ENCODE measurements at regions not wholly inside any gene's neighbourhood (a gene's known extent, or its start where the extent isn't known, plus 50 kb on each side); places are given as distances from the start of the nearest gene placed in this dataset.

GRCh38 chr5:125004009-125004408, 257.6 kb upstream of the ZNF608 start (continued):
- TF ChIP-seq, protein P1, sequence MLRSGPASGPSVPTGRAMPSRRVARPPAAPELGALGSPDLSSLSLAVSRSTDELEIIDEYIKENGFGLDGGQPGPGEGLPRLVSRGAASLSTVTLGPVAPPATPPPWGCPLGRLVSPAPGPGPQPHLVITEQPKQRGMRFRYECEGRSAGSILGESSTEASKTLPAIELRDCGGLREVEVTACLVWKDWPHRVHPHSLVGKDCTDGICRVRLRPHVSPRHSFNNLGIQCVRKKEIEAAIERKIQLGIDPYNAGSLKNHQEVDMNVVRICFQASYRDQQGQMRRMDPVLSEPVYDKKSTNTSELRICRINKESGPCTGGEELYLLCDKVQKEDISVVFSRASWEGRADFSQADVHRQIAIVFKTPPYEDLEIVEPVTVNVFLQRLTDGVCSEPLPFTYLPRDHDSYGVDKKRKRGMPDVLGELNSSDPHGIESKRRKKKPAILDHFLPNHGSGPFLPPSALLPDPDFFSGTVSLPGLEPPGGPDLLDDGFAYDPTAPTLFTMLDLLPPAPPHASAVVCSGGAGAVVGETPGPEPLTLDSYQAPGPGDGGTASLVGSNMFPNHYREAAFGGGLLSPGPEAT (IDR thresholded peaks at IDR 0.05; ENCODE audit: low read depth): no peak
- TF ChIP-seq POLR2AphosphoS5 (IDR thresholded peaks at IDR 0.05; ENCODE audit: low read length): no peak
- TF ChIP-seq POU2F2 (IDR thresholded peaks at IDR 0.05; ENCODE audit: borderline replicate concordance, low read depth, low read length): no peak
- no peak for TF ChIP-seq MAX (IDR thresholded peaks at IDR 0.05; ENCODE audit: low read depth, low read length)
- TF ChIP-seq ZSCAN29 (IDR thresholded peaks at IDR 0.05): no peak
- no peak for TF ChIP-seq SMARCA5 (IDR thresholded peaks at IDR 0.05)
- no peak for TF ChIP-seq EGR1 (IDR thresholded peaks at IDR 0.05; ENCODE audit: borderline replicate concordance in 1 of 2, low read depth in 2 of 2, low read length in 2 of 2)
- no peak for TF ChIP-seq TCF12 (IDR thresholded peaks at IDR 0.05; ENCODE audit: low read depth, low read length)
- TF ChIP-seq HDAC6 (IDR thresholded peaks at IDR 0.05; ENCODE audit: unreplicated experiment): no peak
- no peak for TF ChIP-seq SUPT20H (IDR thresholded peaks at IDR 0.05; ENCODE audit: borderline replicate concordance, control insufficient read depth, low read depth, low read length)
- TF ChIP-seq STAT1 (conservative IDR thresholded peaks at IDR 0.05): no peak
- no peak for TF ChIP-seq NR2F1 (conservative IDR thresholded peaks at IDR 0.05)

- 48% methylated on average over 4 of the region's 4 CpGs for WGBS (ENCODE audit: insufficient coverage, insufficient replicate concordance, low lambda C conversion rate, missing lambda C conversion rate)
- ChIA-PET POLR2A (interaction anchor here (0.7 to 3.0 kb wide), 3 partner anchors 54 to 85 kb away, joined by 4 to 10 read pairs (median 9); no protein-coding TSS in a partner anchor), CTCF (interaction anchor here (0.6 to 1.9 kb wide), 7 partner anchors 9 to 256 kb away, joined by 3 to 6 read pairs (median 4); no protein-coding TSS in a partner anchor), RAD21 (ENCODE audit: unreplicated experiment) (interaction anchor here (0.7 to 5.1 kb wide), 16 partner anchors 9 to 814 kb away, joined by 3 to 55 read pairs (median 7); no protein-coding TSS in a partner anchor), SMC1A (ENCODE audit: uncharacterized antibody, unreplicated experiment) (interaction anchor here (0.8 to 5.7 kb wide), 17 partner anchors 8 to 260 kb away, joined by 3 to 47 read pairs (median 4); no protein-coding TSS in a partner anchor)
- no TSS peak for BruUV-seq (replicated peaks)
- in situ Hi-C loops (cut with MboI) (no loop called here), intact Hi-C loops (cut with micrococcal nuclease; ENCODE audit: unreplicated experiment) (loop anchor here (5.0 kb wide), 4 partner anchors 83 to 407 kb away; no protein-coding TSS in a partner anchor)
- Histone ChIP-seq H3K4me1 (ENCODE audit: control insufficient read depth, insufficient read depth, low read length) (peaks cover 11% of the 10 kb centered on the region), H3K4me2 (ENCODE audit: control insufficient read depth, insufficient read depth) (peak overlapping the region; percentile 63), H3K4me3 (no peak overlapping the region), H3K9ac (ENCODE audit: control insufficient read depth, insufficient read depth, low read length) (no peak overlapping the region), H2AFZ (ENCODE audit: control insufficient read depth, low read depth, low read length) (peak overlapping the region; percentile 63), H3K79me2 (ENCODE audit: control insufficient read depth, insufficient read depth, low read length) (no peaks in the 10 kb centered on the region), H4K20me1 (ENCODE audit: control insufficient read depth, insufficient read depth) (no peaks in the 10 kb centered on the region), H3K27me3 (replicated peaks in 1 of 2; ENCODE audit: control insufficient read depth in 2 of 2, insufficient read depth in 2 of 2, low read length in 1 of 2) (no peaks in the 10 kb centered on the region), H3K27ac (ENCODE audit: control insufficient read depth, insufficient read depth) (peak overlapping the region; percentile 69), H3K36me3 (ENCODE audit: control insufficient read depth in 2 of 2, insufficient read depth in 2 of 2, low read length in 1 of 2) (no peaks in the 10 kb centered on the region), H3K9me3 (replicated peaks; ENCODE audit: control insufficient read depth, insufficient read depth, low read length) (no peaks in the 10 kb centered on the region; the same call in 2 of the 3 replicates)
- DNase-seq (ENCODE audit: low read depth, low spot score) (no peak), ATAC-seq (peak; percentile 17; the same call in 2 of the 3 replicates), FAIRE-seq (no peak)
- TF ChIP-seq POU2F2 (IDR thresholded peaks at IDR 0.05; ENCODE audit: borderline replicate concordance, low read depth, low read length) (no peak), BHLHE40 (IDR thresholded peaks at IDR 0.05; ENCODE audit: borderline replicate concordance in 1 of 2, low read depth in 2 of 2, low read length in 1 of 2) (no peak), RUNX3 (IDR thresholded peaks at IDR 0.05; ENCODE audit: low read length) (no peak), SUPT20H (IDR thresholded peaks at IDR 0.05; ENCODE audit: borderline replicate concordance, control insufficient read depth, low read depth, low read length) (no peak), CBFB (IDR thresholded peaks at IDR 0.05; ENCODE audit: low read depth) (no peak), YY1 (IDR thresholded peaks at IDR 0.05; ENCODE audit: low read depth, low read length) (no peak), POLR2AphosphoS5 (IDR thresholded peaks at IDR 0.05; ENCODE audit: low read length) (no peak)
- TF ChIP-seq, protein P2, sequence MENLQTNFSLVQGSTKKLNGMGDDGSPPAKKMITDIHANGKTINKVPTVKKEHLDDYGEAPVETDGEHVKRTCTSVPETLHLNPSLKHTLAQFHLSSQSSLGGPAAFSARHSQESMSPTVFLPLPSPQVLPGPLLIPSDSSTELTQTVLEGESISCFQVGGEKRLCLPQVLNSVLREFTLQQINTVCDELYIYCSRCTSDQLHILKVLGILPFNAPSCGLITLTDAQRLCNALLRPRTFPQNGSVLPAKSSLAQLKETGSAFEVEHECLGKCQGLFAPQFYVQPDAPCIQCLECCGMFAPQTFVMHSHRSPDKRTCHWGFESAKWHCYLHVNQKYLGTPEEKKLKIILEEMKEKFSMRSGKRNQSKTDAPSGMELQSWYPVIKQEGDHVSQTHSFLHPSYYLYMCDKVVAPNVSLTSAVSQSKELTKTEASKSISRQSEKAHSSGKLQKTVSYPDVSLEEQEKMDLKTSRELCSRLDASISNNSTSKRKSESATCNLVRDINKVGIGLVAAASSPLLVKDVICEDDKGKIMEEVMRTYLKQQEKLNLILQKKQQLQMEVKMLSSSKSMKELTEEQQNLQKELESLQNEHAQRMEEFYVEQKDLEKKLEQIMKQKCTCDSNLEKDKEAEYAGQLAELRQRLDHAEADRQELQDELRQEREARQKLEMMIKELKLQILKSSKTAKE (IDR thresholded peaks at IDR 0.05; ENCODE audit: low read depth, poor library complexity, severe bottlenecking): no peak
- TF ChIP-seq, protein P3, sequence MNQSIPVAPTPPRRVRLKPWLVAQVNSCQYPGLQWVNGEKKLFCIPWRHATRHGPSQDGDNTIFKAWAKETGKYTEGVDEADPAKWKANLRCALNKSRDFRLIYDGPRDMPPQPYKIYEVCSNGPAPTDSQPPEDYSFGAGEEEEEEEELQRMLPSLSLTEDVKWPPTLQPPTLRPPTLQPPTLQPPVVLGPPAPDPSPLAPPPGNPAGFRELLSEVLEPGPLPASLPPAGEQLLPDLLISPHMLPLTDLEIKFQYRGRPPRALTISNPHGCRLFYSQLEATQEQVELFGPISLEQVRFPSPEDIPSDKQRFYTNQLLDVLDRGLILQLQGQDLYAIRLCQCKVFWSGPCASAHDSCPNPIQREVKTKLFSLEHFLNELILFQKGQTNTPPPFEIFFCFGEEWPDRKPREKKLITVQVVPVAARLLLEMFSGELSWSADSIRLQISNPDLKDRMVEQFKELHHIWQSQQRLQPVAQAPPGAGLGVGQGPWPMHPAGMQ (IDR thresholded peaks at IDR 0.05; ENCODE audit: borderline replicate concordance): no peak
These were observed 258.8 kb upstream of the ZNF608 start for GRCh38 chr5:125005266-125005665.

All from GM12878 (cell line).